SK-N-SH (cell line): ENCODE measurements at regions not wholly inside any gene's neighbourhood (a gene's known extent, or its start where the extent isn't known, plus 50 kb on each side); places are given as distances from the start of the nearest gene placed in this dataset.

ENCODE experiments used
- CTCF ChIA-PET: fragments of 300-600, 350-600 bp; formaldehyde crosslinking; extraction: SDS; loops from one replicate; lab custom pipeline; 2021; lab: Yijun Ruan, JAX
- POLR2A ChIA-PET: fragments of 350-600 bp; sonication (Branson Sonifier 250); formaldehyde crosslinking; extraction: SDS; loops from one replicate; lab custom pipeline; 2020; ENCODE audit warnings: antibody characterized with exemption, inconsistent platforms; lab: Yijun Ruan, JAX
- DNase-seq: peaks from one replicate; pipeline ENCODE4 v3.0.0; 2012
- H2AFZ ChIP-seq: fragments of 200-600 bp; sonication (generic); 2 replicates; pipeline ENCODE4 v1.8.1; 2016; ENCODE audit warnings: antibody characterized with exemption, mild to moderate bottlenecking, low read depth
- H3F3A ChIP-seq: fragments of 200-600 bp; sonication (generic); replicated peaks from 2 replicates; pipeline ENCODE3; 2016; ENCODE audit warnings: antibody characterized with exemption, mild to moderate bottlenecking; ENCODE audit not compliant: insufficient read depth
- H3K27ac ChIP-seq, 2 experiments: fragments of 200-500 bp in 1 of 2; fragments of 200-600 bp in 1 of 2; sonication (Bioruptor generic) in 1 of 2; sonication (generic), shearing (Covaris generic) in 1 of 2; 2 replicates each; pipeline versions ENCODE4 v1.5.1 to v1.6.1; 2014 to 2016; ENCODE audit warnings: low read depth in 2 of 2, inconsistent platforms in 1 of 2, low read length in 1 of 2, mild to moderate bottlenecking in 1 of 2, mixed read lengths in 1 of 2
- H3K27me3 ChIP-seq: fragments of 200-600 bp; sonication (generic), shearing (Covaris generic); 2 replicates; pipeline ENCODE4 v1.6.1; 2016; ENCODE audit warnings: mixed run types; ENCODE audit not compliant: insufficient read depth
- H3K36me3 ChIP-seq, 2 experiments: fragments of 200-500 bp in 1 of 2; fragments of 200-600 bp in 1 of 2; sonication (Bioruptor generic) in 1 of 2; sonication (generic) in 1 of 2; replicated peaks in 1 of 2; 2 replicates each; pipeline versions ENCODE3 to v1.5.1; 2014 to 2016; ENCODE audit warnings: low read length in 1 of 2, mild to moderate bottlenecking in 1 of 2; ENCODE audit not compliant: insufficient read depth in 2 of 2, control insufficient read depth in 1 of 2
- H3K4me1 ChIP-seq, 2 experiments: fragments of 200-500 bp in 1 of 2; fragments of 200-600 bp in 1 of 2; sonication (Bioruptor generic) in 1 of 2; sonication (generic), shearing (Covaris generic) in 1 of 2; 2 replicates each; pipeline versions ENCODE4 v1.5.1 to v1.6.1; 2014 to 2016; ENCODE audit warnings: low read depth in 1 of 2, low read length in 1 of 2, mixed run types in 1 of 2; ENCODE audit not compliant: insufficient read depth in 2 of 2, control insufficient read depth in 1 of 2
- H3K4me2 ChIP-seq: fragments of 200-600 bp; sonication (generic), shearing (Covaris generic); 2 replicates; pipeline ENCODE4 v1.6.1; 2017; ENCODE audit warnings: mixed run types
- H3K4me3 ChIP-seq, 2 experiments: fragments of 200-500 bp in 1 of 2; fragments of 200-600 bp in 1 of 2; sonication (Bioruptor generic) in 1 of 2; sonication (generic), shearing (Covaris generic) in 1 of 2; 2 replicates each; pipeline versions ENCODE4 v1.5.1 to v1.8.1; 2014 to 2016; ENCODE audit warnings: low read depth in 2 of 2, inconsistent platforms in 1 of 2, low read length in 1 of 2, mild to moderate bottlenecking in 1 of 2, mixed read lengths in 1 of 2, moderate library complexity in 1 of 2
- H3K79me2 ChIP-seq: fragments of 200-600 bp; sonication (generic); 2 replicates; pipeline ENCODE4 v1.8.1; 2017; ENCODE audit warnings: mild to moderate bottlenecking; ENCODE audit not compliant: insufficient read depth
- H3K9ac ChIP-seq: fragments of 200-600 bp; sonication (generic); 2 replicates; pipeline ENCODE4 v1.6.1; 2017; ENCODE audit warnings: mixed run types
- H3K9me2 ChIP-seq: fragments of 200-600 bp; sonication (generic); 2 replicates; pipeline ENCODE4 v1.6.1; 2017; ENCODE audit warnings: mixed run types
- H3K9me3 ChIP-seq: fragments of 200-600 bp; sonication (generic); 2 replicates; pipeline ENCODE4 v1.6.1; 2017; ENCODE audit warnings: mixed run types, mild to moderate bottlenecking, moderate library complexity
- H4K20me1 ChIP-seq: fragments of 200-600 bp; sonication (generic); 2 replicates; pipeline ENCODE4 v1.6.1; 2017; ENCODE audit warnings: mild to moderate bottlenecking, mixed run types; ENCODE audit not compliant: insufficient read depth
- ELF1 ChIP-seq: IDR thresholded peaks from 2 replicates; pipeline ENCODE4 v1.4.0; 2012
- EP300 ChIP-seq, 2 experiments: IDR thresholded peaks; 2 replicates each; pipeline versions ENCODE4 v1.4.0 to v1.6.1; 2012; ENCODE audit warnings: borderline replicate concordance in 1 of 2, low read depth in 1 of 2, low read length in 1 of 2
- FOXJ3 ChIP-seq: sonication (generic); formaldehyde crosslinking; IDR thresholded peaks from 2 replicates; pipeline ENCODE4 v1.5.1; 2020; ENCODE audit warnings: mild to moderate bottlenecking, missing genetic modification reagents
- FOXM1 ChIP-seq: IDR thresholded peaks from 2 replicates; pipeline ENCODE4 v1.4.0; 2012; ENCODE audit warnings: low read depth, mild to moderate bottlenecking
- GATA2 ChIP-seq: sonication (generic); formaldehyde crosslinking; IDR thresholded peaks from 2 replicates; pipeline ENCODE4 v1.5.0; 2020; ENCODE audit warnings: mild to moderate bottlenecking, missing genetic modification reagents
- MEF2A ChIP-seq: IDR thresholded peaks from 2 replicates; pipeline ENCODE4 v1.4.0; 2012; ENCODE audit warnings: low read depth, borderline replicate concordance
- MXI1 ChIP-seq: IDR thresholded peaks from 2 replicates; pipeline ENCODE4 v1.6.1; 2012; ENCODE audit warnings: mild to moderate bottlenecking, low read depth, low read length, improper control_type of control experiment
- NRF1 ChIP-seq: IDR thresholded peaks from 2 replicates; pipeline ENCODE4 v1.6.1; 2012; ENCODE audit warnings: low read depth, mild to moderate bottlenecking, low read length
- POLR2AphosphoS5 ChIP-seq: IDR thresholded peaks from 2 replicates; pipeline ENCODE4 v1.6.1; 2012; ENCODE audit warnings: low read depth, low read length
- RCOR1 ChIP-seq: fragments of 150-350 bp; IDR thresholded peaks from 2 replicates; pipeline ENCODE4 v1.6.1; 2017; ENCODE audit warnings: antibody characterized with exemption, low read length
- RFX5 ChIP-seq: IDR thresholded peaks from 2 replicates; pipeline ENCODE4 v1.6.1; 2012; ENCODE audit warnings: mild to moderate bottlenecking, improper control_type of control experiment, low read length
- SIN3A ChIP-seq: IDR thresholded peaks from 2 replicates; pipeline ENCODE4 v1.6.1; 2012; ENCODE audit warnings: low read depth, mild to moderate bottlenecking, low read length, moderate library complexity, borderline replicate concordance
- TEAD4 ChIP-seq: IDR thresholded peaks from 2 replicates; pipeline ENCODE4 v1.4.0; 2012; ENCODE audit warnings: mild to moderate bottlenecking, borderline replicate concordance; ENCODE audit not compliant: insufficient read depth
- YY1 ChIP-seq: IDR thresholded peaks from 2 replicates; pipeline ENCODE4 v1.4.0; 2012; ENCODE audit warnings: low read depth, mild to moderate bottlenecking
- WGBS: methylation state at CpG from one replicate; pipeline ENCODE4 v1.1.6; 2017; ENCODE audit warnings: low lambda C conversion rate; 5-methylcytosine and 5-hydroxymethylcytosine counted together
- TF ChIP-seq, protein P1 (sequence below): fragments of 150-350 bp; IDR thresholded peaks from 2 replicates; pipeline ENCODE4 v1.6.1; 2016; ENCODE audit warnings: mild to moderate bottlenecking, low read depth, low read length
- TF ChIP-seq, protein P2 (sequence below): fragments of 200-600 bp; sonication (generic); IDR thresholded peaks from 2 replicates; pipeline ENCODE4 v1.6.1; 2017; ENCODE audit warnings: antibody characterized with exemption, mild to moderate bottlenecking, moderate library complexity
- TF ChIP-seq, protein P3 (sequence below): fragments of 150-350 bp; IDR thresholded peaks from 2 replicates; pipeline ENCODE4 v1.6.1; 2017; ENCODE audit warnings: antibody characterized with exemption, low read length, low read depth, borderline replicate concordance
- TF ChIP-seq, protein P4 (sequence below): IDR thresholded peaks from 2 replicates; pipeline ENCODE4 v1.4.0; 2012; ENCODE audit warnings: low read depth, borderline replicate concordance
- TF ChIP-seq, protein P5 (sequence below): IDR thresholded peaks from 2 replicates; pipeline ENCODE4 v1.4.0; 2012; ENCODE audit warnings: low read depth, borderline replicate concordance

DNA sequence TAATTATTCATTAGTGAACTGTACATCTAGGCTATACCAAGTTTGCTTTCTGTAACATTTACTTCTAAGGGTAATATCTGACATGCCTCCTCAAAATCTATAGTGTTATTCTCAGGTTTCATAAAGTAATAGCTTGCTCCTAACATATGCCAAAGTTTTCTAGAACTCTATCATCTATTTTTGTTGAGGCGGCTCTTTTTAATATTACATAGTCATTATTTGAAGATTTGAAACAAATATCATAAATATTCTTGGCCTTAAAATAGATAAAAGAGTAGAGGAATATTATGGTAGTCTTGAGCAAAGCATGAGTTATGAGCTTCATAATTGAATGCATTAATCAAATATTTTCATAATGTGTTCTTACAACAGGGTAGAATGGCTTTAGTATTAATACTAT is 327.2 kb upstream of the KCND2 start:
- Histone ChIP-seq H3F3A (no peaks in the 10 kb centered on the region), H3K36me3 (no peaks in the 10 kb centered on the region), H3K27ac (no peak overlapping the region), H2AFZ (no peak overlapping the region), H3K9ac (no peak overlapping the region), H3K27me3 (peaks cover 12% of the 10 kb centered on the region; the same call in 1 of the 2 replicates), H3K79me2 (no peaks in the 10 kb centered on the region)
- TF ChIP-seq GATA2 (CRISPR knock-in tag) (no peak), ELF1 (no peak), FOXJ3 (CRISPR knock-in tag) (no peak), MXI1 (no peak), MEF2A (no peak), EP300 (IDR thresholded peaks at IDR 0.05; ENCODE audit: borderline replicate concordance in 1 of 2, low read depth in 1 of 2, low read length in 1 of 2) (no peak), NRF1 (no peak), RCOR1 (no peak), TEAD4 (no peak), SIN3A (no peak), FOXM1 (no peak), POLR2AphosphoS5 (no peak), YY1 (no peak), RFX5 (no peak)
- TF ChIP-seq, protein P1, sequence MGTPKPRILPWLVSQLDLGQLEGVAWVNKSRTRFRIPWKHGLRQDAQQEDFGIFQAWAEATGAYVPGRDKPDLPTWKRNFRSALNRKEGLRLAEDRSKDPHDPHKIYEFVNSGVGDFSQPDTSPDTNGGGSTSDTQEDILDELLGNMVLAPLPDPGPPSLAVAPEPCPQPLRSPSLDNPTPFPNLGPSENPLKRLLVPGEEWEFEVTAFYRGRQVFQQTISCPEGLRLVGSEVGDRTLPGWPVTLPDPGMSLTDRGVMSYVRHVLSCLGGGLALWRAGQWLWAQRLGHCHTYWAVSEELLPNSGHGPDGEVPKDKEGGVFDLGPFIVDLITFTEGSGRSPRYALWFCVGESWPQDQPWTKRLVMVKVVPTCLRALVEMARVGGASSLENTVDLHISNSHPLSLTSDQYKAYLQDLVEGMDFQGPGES: no peak
- TF ChIP-seq, protein P2, sequence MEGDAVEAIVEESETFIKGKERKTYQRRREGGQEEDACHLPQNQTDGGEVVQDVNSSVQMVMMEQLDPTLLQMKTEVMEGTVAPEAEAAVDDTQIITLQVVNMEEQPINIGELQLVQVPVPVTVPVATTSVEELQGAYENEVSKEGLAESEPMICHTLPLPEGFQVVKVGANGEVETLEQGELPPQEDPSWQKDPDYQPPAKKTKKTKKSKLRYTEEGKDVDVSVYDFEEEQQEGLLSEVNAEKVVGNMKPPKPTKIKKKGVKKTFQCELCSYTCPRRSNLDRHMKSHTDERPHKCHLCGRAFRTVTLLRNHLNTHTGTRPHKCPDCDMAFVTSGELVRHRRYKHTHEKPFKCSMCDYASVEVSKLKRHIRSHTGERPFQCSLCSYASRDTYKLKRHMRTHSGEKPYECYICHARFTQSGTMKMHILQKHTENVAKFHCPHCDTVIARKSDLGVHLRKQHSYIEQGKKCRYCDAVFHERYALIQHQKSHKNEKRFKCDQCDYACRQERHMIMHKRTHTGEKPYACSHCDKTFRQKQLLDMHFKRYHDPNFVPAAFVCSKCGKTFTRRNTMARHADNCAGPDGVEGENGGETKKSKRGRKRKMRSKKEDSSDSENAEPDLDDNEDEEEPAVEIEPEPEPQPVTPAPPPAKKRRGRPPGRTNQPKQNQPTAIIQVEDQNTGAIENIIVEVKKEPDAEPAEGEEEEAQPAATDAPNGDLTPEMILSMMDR: no peak
- TF ChIP-seq, protein P3, sequence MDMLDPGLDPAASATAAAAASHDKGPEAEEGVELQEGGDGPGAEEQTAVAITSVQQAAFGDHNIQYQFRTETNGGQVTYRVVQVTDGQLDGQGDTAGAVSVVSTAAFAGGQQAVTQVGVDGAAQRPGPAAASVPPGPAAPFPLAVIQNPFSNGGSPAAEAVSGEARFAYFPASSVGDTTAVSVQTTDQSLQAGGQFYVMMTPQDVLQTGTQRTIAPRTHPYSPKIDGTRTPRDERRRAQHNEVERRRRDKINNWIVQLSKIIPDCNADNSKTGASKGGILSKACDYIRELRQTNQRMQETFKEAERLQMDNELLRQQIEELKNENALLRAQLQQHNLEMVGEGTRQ: no peak
- TF ChIP-seq, protein P4, sequence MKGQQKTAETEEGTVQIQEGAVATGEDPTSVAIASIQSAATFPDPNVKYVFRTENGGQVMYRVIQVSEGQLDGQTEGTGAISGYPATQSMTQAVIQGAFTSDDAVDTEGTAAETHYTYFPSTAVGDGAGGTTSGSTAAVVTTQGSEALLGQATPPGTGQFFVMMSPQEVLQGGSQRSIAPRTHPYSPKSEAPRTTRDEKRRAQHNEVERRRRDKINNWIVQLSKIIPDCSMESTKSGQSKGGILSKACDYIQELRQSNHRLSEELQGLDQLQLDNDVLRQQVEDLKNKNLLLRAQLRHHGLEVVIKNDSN: no peak
- TF ChIP-seq, protein P5, sequence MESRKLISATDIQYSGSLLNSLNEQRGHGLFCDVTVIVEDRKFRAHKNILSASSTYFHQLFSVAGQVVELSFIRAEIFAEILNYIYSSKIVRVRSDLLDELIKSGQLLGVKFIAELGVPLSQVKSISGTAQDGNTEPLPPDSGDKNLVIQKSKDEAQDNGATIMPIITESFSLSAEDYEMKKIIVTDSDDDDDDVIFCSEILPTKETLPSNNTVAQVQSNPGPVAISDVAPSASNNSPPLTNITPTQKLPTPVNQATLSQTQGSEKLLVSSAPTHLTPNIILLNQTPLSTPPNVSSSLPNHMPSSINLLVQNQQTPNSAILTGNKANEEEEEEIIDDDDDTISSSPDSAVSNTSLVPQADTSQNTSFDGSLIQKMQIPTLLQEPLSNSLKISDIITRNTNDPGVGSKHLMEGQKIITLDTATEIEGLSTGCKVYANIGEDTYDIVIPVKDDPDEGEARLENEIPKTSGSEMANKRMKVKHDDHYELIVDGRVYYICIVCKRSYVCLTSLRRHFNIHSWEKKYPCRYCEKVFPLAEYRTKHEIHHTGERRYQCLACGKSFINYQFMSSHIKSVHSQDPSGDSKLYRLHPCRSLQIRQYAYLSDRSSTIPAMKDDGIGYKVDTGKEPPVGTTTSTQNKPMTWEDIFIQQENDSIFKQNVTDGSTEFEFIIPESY: no peak
- TF ChIP-seq, all 33 proteins: peak for 0
- no peaks in the 10 kb centered on the region for H3K9me2 ChIP-seq
- H4K20me1 ChIP-seq: no peaks in the 10 kb centered on the region
- no peak for DNase-seq
- H3K4me1 ChIP-seq: no peaks in the 10 kb centered on the region
- no peaks in the 10 kb centered on the region for H3K9me3 ChIP-seq
- ChIA-PET POLR2A (no interaction called here), CTCF (interaction anchor here (1.4 to 3.8 kb wide), 2 partner anchors 9 to 11 kb away, joined by 4 to 22 read pairs; no protein-coding TSS in a partner anchor)
- H3K4me2 ChIP-seq: no peak overlapping the region
- H3K4me3 ChIP-seq: no peak overlapping the region
- 3% methylated on average over 1 of the region's 1 CpG for WGBS
